ENCODE measurements at regions not wholly inside any gene's neighbourhood (a gene's known extent, or its start where the extent isn't known, plus 50 kb on each side); places are given as distances from the start of the nearest gene placed in this dataset.

DNA sequence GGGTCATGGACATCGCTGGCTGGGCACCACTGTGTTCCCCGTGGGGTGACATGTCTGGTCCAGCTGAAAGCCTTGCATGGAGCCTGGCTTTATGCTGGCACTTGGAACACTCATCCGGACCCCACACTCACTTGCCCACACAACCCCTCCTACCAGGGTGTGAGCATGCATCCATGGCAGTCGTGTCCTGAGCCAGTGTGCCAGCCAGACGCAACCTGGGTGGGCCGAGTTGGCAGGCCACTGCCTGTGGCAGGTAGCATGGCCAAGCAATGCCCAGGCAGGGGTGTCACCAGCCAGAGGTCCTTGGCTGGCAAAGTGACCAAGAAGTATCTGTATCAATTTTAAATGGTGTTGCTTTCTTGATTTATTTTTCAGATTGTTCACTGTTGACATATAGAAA is 141.7 kb downstream of the CCDC59 start:
- ChIA-PET CTCF (no interaction called here), POLR2A (no interaction called here)
- Histone ChIP-seq H3K36me3 (ENCODE audit: control insufficient read depth, insufficient read depth, low read length) (no peaks in the 10 kb centered on the region), H3K4me1 (ENCODE audit: control insufficient read depth, insufficient read depth, low read length) (no peaks in the 10 kb centered on the region), H3K27me3 (ENCODE audit: control insufficient read depth, insufficient read depth, low read length) (no peaks in the 10 kb centered on the region), H3K4me3 (ENCODE audit: low read depth in 2 of 2, low read length in 2 of 2) (no peak overlapping the region), H3K9me3 (ENCODE audit: control insufficient read depth, insufficient read depth, low read depth, low read length) (no peaks in the 10 kb centered on the region; the same call in 1 of the 2 replicates), H3K27ac (ENCODE audit: low read length) (no peak overlapping the region)
- no peak for ATAC-seq
- no peak for DNase-seq (ENCODE audit: low read depth, low spot score)
- in situ Hi-C loops (cut with HindIII; ENCODE audit: low pct_unique_long_range_greater_than_20kb, low sequenced_read_pairs) (no loop called here), intact Hi-C loops (cut with micrococcal nuclease; ENCODE audit: unreplicated experiment) (no loop called here)
- no peak for TF ChIP-seq TCF7L2 (IDR thresholded peaks at IDR 0.05; ENCODE audit: low read depth, low read length)
- TF ChIP-seq, protein P1, sequence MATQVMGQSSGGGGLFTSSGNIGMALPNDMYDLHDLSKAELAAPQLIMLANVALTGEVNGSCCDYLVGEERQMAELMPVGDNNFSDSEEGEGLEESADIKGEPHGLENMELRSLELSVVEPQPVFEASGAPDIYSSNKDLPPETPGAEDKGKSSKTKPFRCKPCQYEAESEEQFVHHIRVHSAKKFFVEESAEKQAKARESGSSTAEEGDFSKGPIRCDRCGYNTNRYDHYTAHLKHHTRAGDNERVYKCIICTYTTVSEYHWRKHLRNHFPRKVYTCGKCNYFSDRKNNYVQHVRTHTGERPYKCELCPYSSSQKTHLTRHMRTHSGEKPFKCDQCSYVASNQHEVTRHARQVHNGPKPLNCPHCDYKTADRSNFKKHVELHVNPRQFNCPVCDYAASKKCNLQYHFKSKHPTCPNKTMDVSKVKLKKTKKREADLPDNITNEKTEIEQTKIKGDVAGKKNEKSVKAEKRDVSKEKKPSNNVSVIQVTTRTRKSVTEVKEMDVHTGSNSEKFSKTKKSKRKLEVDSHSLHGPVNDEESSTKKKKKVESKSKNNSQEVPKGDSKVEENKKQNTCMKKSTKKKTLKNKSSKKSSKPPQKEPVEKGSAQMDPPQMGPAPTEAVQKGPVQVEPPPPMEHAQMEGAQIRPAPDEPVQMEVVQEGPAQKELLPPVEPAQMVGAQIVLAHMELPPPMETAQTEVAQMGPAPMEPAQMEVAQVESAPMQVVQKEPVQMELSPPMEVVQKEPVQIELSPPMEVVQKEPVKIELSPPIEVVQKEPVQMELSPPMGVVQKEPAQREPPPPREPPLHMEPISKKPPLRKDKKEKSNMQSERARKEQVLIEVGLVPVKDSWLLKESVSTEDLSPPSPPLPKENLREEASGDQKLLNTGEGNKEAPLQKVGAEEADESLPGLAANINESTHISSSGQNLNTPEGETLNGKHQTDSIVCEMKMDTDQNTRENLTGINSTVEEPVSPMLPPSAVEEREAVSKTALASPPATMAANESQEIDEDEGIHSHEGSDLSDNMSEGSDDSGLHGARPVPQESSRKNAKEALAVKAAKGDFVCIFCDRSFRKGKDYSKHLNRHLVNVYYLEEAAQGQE (IDR thresholded peaks at IDR 0.05; ENCODE audit: insufficient read depth in 1 of 2, low read depth in 2 of 2, low read length in 1 of 2): no peak
- TF ChIP-seq SIN3A (IDR thresholded peaks at IDR 0.05; ENCODE audit: borderline replicate concordance, insufficient read depth, low read depth, low read length): no peak
- TF ChIP-seq, protein P2, sequence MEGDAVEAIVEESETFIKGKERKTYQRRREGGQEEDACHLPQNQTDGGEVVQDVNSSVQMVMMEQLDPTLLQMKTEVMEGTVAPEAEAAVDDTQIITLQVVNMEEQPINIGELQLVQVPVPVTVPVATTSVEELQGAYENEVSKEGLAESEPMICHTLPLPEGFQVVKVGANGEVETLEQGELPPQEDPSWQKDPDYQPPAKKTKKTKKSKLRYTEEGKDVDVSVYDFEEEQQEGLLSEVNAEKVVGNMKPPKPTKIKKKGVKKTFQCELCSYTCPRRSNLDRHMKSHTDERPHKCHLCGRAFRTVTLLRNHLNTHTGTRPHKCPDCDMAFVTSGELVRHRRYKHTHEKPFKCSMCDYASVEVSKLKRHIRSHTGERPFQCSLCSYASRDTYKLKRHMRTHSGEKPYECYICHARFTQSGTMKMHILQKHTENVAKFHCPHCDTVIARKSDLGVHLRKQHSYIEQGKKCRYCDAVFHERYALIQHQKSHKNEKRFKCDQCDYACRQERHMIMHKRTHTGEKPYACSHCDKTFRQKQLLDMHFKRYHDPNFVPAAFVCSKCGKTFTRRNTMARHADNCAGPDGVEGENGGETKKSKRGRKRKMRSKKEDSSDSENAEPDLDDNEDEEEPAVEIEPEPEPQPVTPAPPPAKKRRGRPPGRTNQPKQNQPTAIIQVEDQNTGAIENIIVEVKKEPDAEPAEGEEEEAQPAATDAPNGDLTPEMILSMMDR (IDR thresholded peaks at IDR 0.05): no peak
- no peak for TF ChIP-seq POLR2AphosphoS5 (IDR thresholded peaks at IDR 0.05; ENCODE audit: low read depth, low read length)
- BruUV-seq (replicated peaks): no TSS peak

DNA sequence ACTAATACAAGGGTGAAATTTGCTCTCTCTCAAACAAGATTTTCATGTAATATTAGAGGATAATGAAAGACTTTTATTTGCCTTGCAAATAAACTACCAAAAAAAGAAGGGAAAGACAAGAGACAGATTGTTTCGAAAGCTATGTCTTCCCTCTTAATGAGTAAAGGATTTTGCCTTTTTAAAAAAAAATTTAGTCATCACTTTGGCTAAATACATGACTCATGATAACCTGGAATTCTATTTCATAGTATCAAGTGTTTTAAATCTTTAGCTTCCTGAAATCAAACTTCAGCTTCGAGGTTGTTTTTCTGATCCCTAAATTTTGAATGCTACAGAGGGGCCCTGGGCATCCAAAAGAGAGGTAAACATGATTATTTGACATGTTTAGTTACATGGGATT is 144.4 kb downstream of the CCDC59 start:
- ATAC-seq (no peak), DNase-seq (ENCODE audit: low read depth, low spot score) (no peak)
- intact Hi-C loops (cut with micrococcal nuclease; ENCODE audit: unreplicated experiment): no loop called here
- TF ChIP-seq, protein P2 (IDR thresholded peaks at IDR 0.05): no peak
- TF ChIP-seq POLR2AphosphoS5 (IDR thresholded peaks at IDR 0.05; ENCODE audit: low read depth, low read length): no peak
- TF ChIP-seq TCF7L2 (IDR thresholded peaks at IDR 0.05; ENCODE audit: low read depth, low read length): no peak
- TF ChIP-seq, protein P1 (IDR thresholded peaks at IDR 0.05; ENCODE audit: insufficient read depth in 1 of 2, low read depth in 2 of 2, low read length in 1 of 2): no peak
- TF ChIP-seq SIN3A (IDR thresholded peaks at IDR 0.05; ENCODE audit: borderline replicate concordance, insufficient read depth, low read depth, low read length): no peak
- H3K27me3 ChIP-seq (ENCODE audit: control insufficient read depth, insufficient read depth, low read length): no peaks in the 10 kb centered on the region
- H3K36me3 ChIP-seq (ENCODE audit: control insufficient read depth, insufficient read depth, low read length): no peaks in the 10 kb centered on the region
- H3K4me1 ChIP-seq (ENCODE audit: control insufficient read depth, insufficient read depth, low read length): no peaks in the 10 kb centered on the region
- in situ Hi-C loops (cut with HindIII; ENCODE audit: low pct_unique_long_range_greater_than_20kb, low sequenced_read_pairs): no loop called here
- POLR2A ChIA-PET: no interaction called here
- CTCF ChIA-PET: no interaction called here
- no peak overlapping the region for H3K4me3 ChIP-seq (ENCODE audit: low read depth in 2 of 2, low read length in 2 of 2)
- no peaks in the 10 kb centered on the region for H3K9me3 ChIP-seq (ENCODE audit: control insufficient read depth, insufficient read depth, low read depth, low read length)
- BruUV-seq (replicated peaks): no TSS peak
- H3K27ac ChIP-seq (ENCODE audit: low read length): no peak overlapping the region
